Loucy (cell line): ENCODE measurements at regions not wholly inside any gene's neighbourhood (a gene's known extent, or its start where the extent isn't known, plus 50 kb on each side); places are given as distances from the start of the nearest gene placed in this dataset.
"Not testable (repeated sequence)": the region's sequence is repeated elsewhere in the genome, so short reads cannot be mapped to it uniquely, and the experiment has no call there.

Source experiments
- H2AFZ ChIP-seq: fragments of 200-600 bp; sonication (generic); 2 replicates; pipeline ENCODE4 v1.6.0; 2016; ENCODE audit warnings: antibody characterized with exemption, mild to moderate bottlenecking, low read length, moderate library complexity
- H3F3A ChIP-seq: fragments of 200-600 bp; 2 replicates; pipeline ENCODE4 v1.6.0; 2016; ENCODE audit warnings: antibody characterized with exemption, low read depth, mild to moderate bottlenecking
- H3K27me3 ChIP-seq: fragments of 200-600 bp; sonication (generic); 2 replicates; pipeline ENCODE4 v1.6.1; 2014; ENCODE audit warnings: low read length, mild to moderate bottlenecking; ENCODE audit not compliant: insufficient read depth, poor library complexity, severe bottlenecking
- H3K36me3 ChIP-seq: fragments of 200-600 bp; sonication (generic); 2 replicates; pipeline ENCODE4 v1.6.1; 2016; ENCODE audit warnings: low read length; ENCODE audit not compliant: insufficient read depth
- H3K4me1 ChIP-seq: fragments of 200-600 bp; sonication (generic); 2 replicates; pipeline ENCODE4 v1.5.1; 2014; ENCODE audit warnings: low read length, mild to moderate bottlenecking; ENCODE audit not compliant: insufficient read depth, poor library complexity, severe bottlenecking
- H3K4me2 ChIP-seq: fragments of 200-600 bp; sonication (generic); 2 replicates; pipeline ENCODE4 v1.6.0; 2014; ENCODE audit warnings: antibody characterized with exemption, low read length, low read depth, mild to moderate bottlenecking; ENCODE audit not compliant: poor library complexity, severe bottlenecking
- H3K4me3 ChIP-seq: fragments of 200-600 bp; sonication (generic); 2 replicates; pipeline ENCODE4 v1.5.1; 2014; ENCODE audit warnings: low read length, mild to moderate bottlenecking, mixed read lengths; ENCODE audit not compliant: poor library complexity, severe bottlenecking
- H3K79me2 ChIP-seq: fragments of 200-600 bp; sonication (generic); 2 replicates; pipeline ENCODE4 v1.6.1; 2014; ENCODE audit warnings: low read length; ENCODE audit not compliant: insufficient read depth
- H3K9ac ChIP-seq: fragments of 200-600 bp; sonication (generic); 2 replicates; pipeline ENCODE4 v1.6.0; 2014; ENCODE audit warnings: mild to moderate bottlenecking, low read depth, low read length, moderate library complexity; ENCODE audit not compliant: poor library complexity, severe bottlenecking
- H3K9me2 ChIP-seq: fragments of 200-600 bp; sonication (generic); replicated peaks from 2 replicates; pipeline ENCODE4 v1.6.1; 2016; ENCODE audit warnings: low read depth, low read length, mixed read lengths
- H3K9me3 ChIP-seq: fragments of 200-600 bp; sonication (generic); 2 replicates; pipeline ENCODE4 v1.6.1; 2014; ENCODE audit warnings: mild to moderate bottlenecking, antibody characterized with exemption, low read length, low read depth; ENCODE audit not compliant: insufficient read depth
- H4K20me1 ChIP-seq: fragments of 200-600 bp; sonication (generic); 2 replicates; pipeline ENCODE4 v1.6.0; 2014; ENCODE audit warnings: antibody characterized with exemption, low read length, mild to moderate bottlenecking; ENCODE audit not compliant: insufficient read depth, poor library complexity, severe bottlenecking
- EZH2phosphoT487 ChIP-seq: fragments of 200-600 bp; IDR thresholded peaks from 2 replicates; pipeline ENCODE4 v1.6.1; 2018; ENCODE audit warnings: antibody characterized with exemption, mild to moderate bottlenecking, moderate library complexity, borderline replicate concordance
- TF ChIP-seq, protein P1 (sequence below): fragments of 200-600 bp; sonication (generic); conservative IDR thresholded peaks from 2 replicates; pipeline ENCODE4 v1.5.1; 2014; ENCODE audit warnings: mild to moderate bottlenecking, antibody characterized with exemption, low read length

DNA sequence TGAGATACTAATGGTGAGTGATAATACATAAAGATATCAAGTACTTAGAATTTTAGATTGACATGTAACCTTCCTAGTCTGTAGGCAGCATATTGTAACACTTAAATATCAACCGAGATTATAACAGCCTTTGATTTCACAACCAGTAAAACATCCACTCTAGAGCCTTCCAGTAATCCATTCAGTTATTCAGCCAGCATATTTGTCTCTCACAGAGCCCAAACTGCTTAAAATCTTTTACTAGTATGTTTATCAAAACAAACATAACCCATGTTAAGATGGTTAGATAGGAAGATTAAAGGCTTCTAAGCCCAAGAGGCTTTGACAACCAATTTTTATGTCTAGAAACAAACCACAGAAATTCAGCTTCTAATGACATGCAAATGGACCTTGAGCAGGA lies 177.9 kb upstream of the FST start:
- no peak overlapping the region for H3K4me2 ChIP-seq
- no peak for TF ChIP-seq EZH2phosphoT487
- TF ChIP-seq, protein P1, sequence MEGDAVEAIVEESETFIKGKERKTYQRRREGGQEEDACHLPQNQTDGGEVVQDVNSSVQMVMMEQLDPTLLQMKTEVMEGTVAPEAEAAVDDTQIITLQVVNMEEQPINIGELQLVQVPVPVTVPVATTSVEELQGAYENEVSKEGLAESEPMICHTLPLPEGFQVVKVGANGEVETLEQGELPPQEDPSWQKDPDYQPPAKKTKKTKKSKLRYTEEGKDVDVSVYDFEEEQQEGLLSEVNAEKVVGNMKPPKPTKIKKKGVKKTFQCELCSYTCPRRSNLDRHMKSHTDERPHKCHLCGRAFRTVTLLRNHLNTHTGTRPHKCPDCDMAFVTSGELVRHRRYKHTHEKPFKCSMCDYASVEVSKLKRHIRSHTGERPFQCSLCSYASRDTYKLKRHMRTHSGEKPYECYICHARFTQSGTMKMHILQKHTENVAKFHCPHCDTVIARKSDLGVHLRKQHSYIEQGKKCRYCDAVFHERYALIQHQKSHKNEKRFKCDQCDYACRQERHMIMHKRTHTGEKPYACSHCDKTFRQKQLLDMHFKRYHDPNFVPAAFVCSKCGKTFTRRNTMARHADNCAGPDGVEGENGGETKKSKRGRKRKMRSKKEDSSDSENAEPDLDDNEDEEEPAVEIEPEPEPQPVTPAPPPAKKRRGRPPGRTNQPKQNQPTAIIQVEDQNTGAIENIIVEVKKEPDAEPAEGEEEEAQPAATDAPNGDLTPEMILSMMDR: no peak
- H3K9me3 ChIP-seq: no peaks in the 10 kb centered on the region
- H3K4me3 ChIP-seq: no peak overlapping the region
- H2AFZ ChIP-seq: no peak overlapping the region; the same call in 1 of the 2 replicates
- H3K79me2 ChIP-seq: no peaks in the 10 kb centered on the region
- no peaks in the 10 kb centered on the region for H3F3A ChIP-seq
- no peak overlapping the region for H3K9ac ChIP-seq
- H3K36me3 ChIP-seq: no peaks in the 10 kb centered on the region
- H3K9me2 ChIP-seq: no peaks in the 10 kb centered on the region
- H3K27me3 ChIP-seq: no peaks in the 10 kb centered on the region
- no peaks in the 10 kb centered on the region for H3K4me1 ChIP-seq
- no peaks in the 10 kb centered on the region for H4K20me1 ChIP-seq

DNA sequence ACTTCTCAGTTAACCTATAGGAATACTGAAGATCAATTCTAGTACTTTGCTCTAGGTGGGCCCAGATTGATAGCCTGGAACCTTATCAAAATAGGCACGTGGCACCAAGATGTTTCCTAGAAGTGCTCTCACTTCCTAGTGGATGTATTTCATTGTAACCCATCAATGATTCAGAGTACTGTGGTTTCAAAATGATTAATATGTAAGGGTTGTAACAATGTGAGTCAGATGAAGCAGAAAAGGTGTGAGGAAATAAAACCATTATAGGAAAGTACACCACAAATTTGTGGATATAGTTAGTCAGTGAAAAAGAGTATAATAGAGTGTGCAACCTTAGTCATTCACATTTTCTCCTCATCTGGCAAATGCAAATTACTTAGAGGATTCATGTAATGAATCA lies 177.3 kb upstream of the FST start:
- Histone ChIP-seq H3F3A (no peaks in the 10 kb centered on the region), H3K9ac (no peak overlapping the region), H3K9me3 (no peaks in the 10 kb centered on the region), H4K20me1 (no peaks in the 10 kb centered on the region), H3K4me2 (no peak overlapping the region), H3K9me2 (no peaks in the 10 kb centered on the region), H3K27me3 (no peaks in the 10 kb centered on the region), H2AFZ (no peak overlapping the region), H3K36me3 (no peaks in the 10 kb centered on the region), H3K79me2 (no peaks in the 10 kb centered on the region), H3K4me3 (no peak overlapping the region), H3K4me1 (no peaks in the 10 kb centered on the region)
- TF ChIP-seq, protein P1: no peak
- no peak for TF ChIP-seq EZH2phosphoT487

GRCh38 chr5:53305316-53305715 lies 175.1 kb upstream of the FST start:
- not testable (repeated sequence) for H3F3A ChIP-seq, H3K4me1 ChIP-seq, H3K4me3 ChIP-seq, H3K9me2 ChIP-seq, H4K20me1 ChIP-seq, H3K79me2 ChIP-seq, H3K36me3 ChIP-seq, H3K9me3 ChIP-seq, H3K9ac ChIP-seq, H3K4me2 ChIP-seq, H2AFZ ChIP-seq, H3K27me3 ChIP-seq

DNA sequence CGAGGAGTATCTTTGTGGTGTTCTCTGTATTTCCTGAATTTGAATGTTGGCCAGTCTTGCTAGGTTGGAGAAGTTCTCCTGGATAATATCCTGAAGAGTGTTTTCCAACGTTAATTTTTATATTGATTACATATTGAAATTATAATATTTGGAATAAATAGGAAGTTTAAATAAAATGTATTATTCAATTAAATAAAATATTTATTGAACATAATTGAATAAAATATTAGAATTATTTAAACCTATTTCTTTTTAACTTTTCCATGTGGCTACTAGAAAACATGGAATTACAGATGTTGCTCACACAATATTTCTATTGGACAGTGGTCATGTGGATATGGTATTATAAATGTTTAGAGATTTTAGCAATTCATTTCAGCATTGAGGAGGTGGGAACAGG lies 170.8 kb upstream of the FST start:
- no peak overlapping the region for H2AFZ ChIP-seq
- H3K36me3 ChIP-seq: no peaks in the 10 kb centered on the region
- no peaks in the 10 kb centered on the region for H3K9me2 ChIP-seq
- H3K79me2 ChIP-seq: no peaks in the 10 kb centered on the region
- H3K9ac ChIP-seq: no peak overlapping the region
- TF ChIP-seq EZH2phosphoT487: no peak
- TF ChIP-seq, protein P1: no peak
- no peak overlapping the region for H3K4me2 ChIP-seq
- H3K27me3 ChIP-seq: no peaks in the 10 kb centered on the region
- H4K20me1 ChIP-seq: no peaks in the 10 kb centered on the region
- H3F3A ChIP-seq: no peaks in the 10 kb centered on the region
- H3K4me1 ChIP-seq: no peaks in the 10 kb centered on the region
- no peaks in the 10 kb centered on the region for H3K9me3 ChIP-seq
- no peak overlapping the region for H3K4me3 ChIP-seq
